Heart right ventricle (tissue), 16 donors: ENCODE measurements at regions not wholly inside any gene's neighbourhood (a gene's known extent, or its start where the extent isn't known, plus 50 kb on each side); places are given as distances from the start of the nearest gene placed in this dataset.

ENCODE experiments used
- ATAC-seq, 8 donors: fragments of 200-7000 bp; cut with Tn5 transposase; one replicate each; pipeline ENCODE4 v1.9.1; 2020; ENCODE audit warnings: mild to moderate bottlenecking in 8 of 8, moderate library complexity in 8 of 8, moderate number of reproducible peaks in 1 of 8
- DNase-seq, 2 donors: peaks; one replicate each; pipeline ENCODE4 v3.0.0-alpha.2; 2020
- H3K27ac ChIP-seq, 10 donors: fragments of 200-600 bp; sonication (generic) in 2 of 10; one replicate each; pipeline versions ENCODE4 v1.5.0 to v1.8.0; 2020 to 2022; ENCODE audit warnings: mild to moderate bottlenecking in 3 of 10
- H3K27me3 ChIP-seq, 7 donors: fragments of 200-600 bp; one replicate each; pipeline ENCODE4 v1.8.0; 2021 to 2022; ENCODE audit warnings: mild to moderate bottlenecking in 2 of 7
- H3K36me3 ChIP-seq, 9 donors: fragments of 200-600 bp; sonication (generic) in 1 of 9; one replicate each; pipeline versions ENCODE4 v1.5.0 to v1.8.0; 2020 to 2022; ENCODE audit warnings: mild to moderate bottlenecking in 2 of 9
- H3K4me1 ChIP-seq, 9 donors: fragments of 200-600 bp; sonication (generic) in 1 of 9; one replicate each; pipeline versions ENCODE4 v1.5.0 to v1.8.0; 2020 to 2022; ENCODE audit warnings: mild to moderate bottlenecking in 4 of 9
- H3K4me3 ChIP-seq, 10 donors: fragments of 200-600 bp; sonication (generic) in 2 of 10; one replicate each; pipeline versions ENCODE4 v1.5.0 to v1.8.0; 2020 to 2022; ENCODE audit warnings: mild to moderate bottlenecking in 7 of 10, moderate library complexity in 2 of 10
- H3K9me3 ChIP-seq, 11 donors: fragments of 200-600 bp in 10 of 11; sonication (generic) in 2 of 11; one replicate each; pipeline versions ENCODE4 v1.5.0 to v1.8.0; 2013 to 2022; ENCODE audit warnings: mild to moderate bottlenecking in 2 of 11, control low read depth in 1 of 11, moderate library complexity in 1 of 11
- CTCF ChIP-seq, 9 donors: fragments of 200-600 bp; sonication (generic) in 2 of 9; IDR thresholded peaks; one replicate each; pipeline versions ENCODE4 v1.5.0 to v1.8.0; 2021 to 2022; ENCODE audit warnings: antibody characterized with exemption in 9 of 9, mild to moderate bottlenecking in 5 of 9, moderate library complexity in 1 of 9
- WGBS, 2 donors: extraction: QIAGEN DNeasy Blood & Tissue Kit; methylation state at CpG; one replicate each; pipeline ENCODE4 v1.1.7; 2013; ENCODE audit warnings: inconsistent platforms in 1 of 2; 5-methylcytosine and 5-hydroxymethylcytosine counted together
- intact Hi-C, 10 donors: fragments of 100-400 bp; cut with DNase I; formaldehyde crosslinking; loops; one replicate each; pipeline versions ENCODE4 v1.11.1 to v1.14.2; 2022
- donor health status: Arrhythmogenic right ventricular cardiomyopathy.
- donor health status: ischemic (EF 13 %, LVEDD 7.1; RV severe dilation, severe dysfunction).
- donor health status: healthy with polysubstance abuse.
- donor health status: DM: no; HTN: yes; CAD: no.
- donor health status: DM: no; HTN: no; CAD: no.
- donor health status: ischemic (EF 25% LVEDD 6.9; RV normal size, moderate dysfunction).
- donor health status: ischemic (EF 25% LVEDD 5.7; RV mildly dilated, moderate dysfunction).
- donor health status: healthy.
- donor health status: DM: yes; HTN: yes; CAD: no.
- donor health status: Ischemic cardiomyopathy.
- donor health status: ischemic (EF 35%, LVEDD 5.7; RV mildly dilated, moderate dysfunction).
- donor health status: nonischemic (EF 11% LVEDD 7.7; RV severe dilation, severe dysfunction).
- donor health status: DM: yes; HTN: yes; CAD: no.
- donor health status: PGD.
- donor health status: ischemic (EF 29% LVEDD 5.4; RV normal size, mild dysfunction).
- donor health status: nonischemic (EF 23%, LVEDD 6.1; RV moderate dilation, normal function).

GRCh38 chr5:19143935-19144334 lies 844.1 kb downstream of the CDH18 start:
- H3K4me3 ChIP-seq, result no peak overlapping the region
- WGBS, 2 donors, result 56 to 68% methylated on average over 4 of the region's 4 CpGs
- no peak for DNase-seq
- H3K9me3 ChIP-seq, result peaks cover 0 to 35% (median 0%) of the 10 kb centered on the region in 11 donors
- no peaks in the 10 kb centered on the region for H3K27me3 ChIP-seq
- H3K4me1 ChIP-seq, result no peaks in the 10 kb centered on the region
- intact Hi-C loops, result no loop called here
- H3K27ac ChIP-seq, result no peak overlapping the region
- H3K36me3 ChIP-seq, result no peaks in the 10 kb centered on the region
- no peak for ATAC-seq
- TF ChIP-seq CTCF (IDR thresholded peaks at IDR 0.05), result no peak

- no peaks in the 10 kb centered on the region for H3K27me3 ChIP-seq
- no peaks in the 10 kb centered on the region for H3K4me1 ChIP-seq
- no peak overlapping the region for H3K27ac ChIP-seq
- intact Hi-C loops, result no loop called here
- DNase-seq (no peak), ATAC-seq (no peak)
- H3K9me3 ChIP-seq, result peaks cover 0 to 4% (median 0%) of the 10 kb centered on the region in 11 donors
- no peak overlapping the region for H3K4me3 ChIP-seq
- H3K36me3 ChIP-seq, result no peaks in the 10 kb centered on the region
- TF ChIP-seq CTCF (IDR thresholded peaks at IDR 0.05), result no peak
These were observed 818.6 kb downstream of the CDH18 start for GRCh38 chr5:19169426-19169825.

GRCh38 chr5:19172926-19173470 lies 815.0 kb downstream of the CDH18 start:
- no peaks in the 10 kb centered on the region for H3K27me3 ChIP-seq
- no peak overlapping the region for H3K4me3 ChIP-seq
- no peaks in the 10 kb centered on the region for H3K9me3 ChIP-seq
- H3K36me3 ChIP-seq, result no peaks in the 10 kb centered on the region
- DNase-seq, result peak; percentile 6 to 11
- intact Hi-C loops, result no loop called here
- no peak for ATAC-seq
- H3K4me1 ChIP-seq, result no peaks in the 10 kb centered on the region
- 63 to 67% methylated on average over 6 of the region's 6 CpGs for WGBS, 2 donors
- TF ChIP-seq CTCF (IDR thresholded peaks at IDR 0.05), result no peak
- H3K27ac ChIP-seq, result no peak overlapping the region

- WGBS, 2 donors, result 42 to 50% methylated on average over 3 of the region's 3 CpGs
- no peak for TF ChIP-seq CTCF (IDR thresholded peaks at IDR 0.05)
- Histone ChIP-seq H3K27me3 (no peaks in the 10 kb centered on the region), H3K4me3 (no peak overlapping the region), H3K27ac (no peak overlapping the region), H3K9me3 (no peaks in the 10 kb centered on the region), H3K36me3 (no peaks in the 10 kb centered on the region), H3K4me1 (no peaks in the 10 kb centered on the region)
- ATAC-seq, result no peak
- intact Hi-C loops, result no loop called here
- no peak for DNase-seq
These were observed 812.0 kb downstream of the CDH18 start for GRCh38 chr5:19175776-19176570.
